Endothelial cell of umbilical vein (primary cell): ENCODE measurements at regions not wholly inside any gene's neighbourhood (a gene's known extent, or its start where the extent isn't known, plus 50 kb on each side); places are given as distances from the start of the nearest gene placed in this dataset.

ENCODE experiments used
- BruUV-seq: library from RNA; stranded (reverse); fragments of 400-500 nt; replicated peaks from 2 replicates; lab custom pipeline; 2021; lab: Mats Ljungman, UMichigan
- CTCF ChIA-PET: fragments of 300-600, 350-600 bp; sonication (Branson Sonifier 250); formaldehyde crosslinking; loops from one replicate; lab custom pipeline; 2021; ENCODE audit warnings: antibody characterized with exemption, inconsistent platforms; lab: Charles Lee
- POLR2A ChIA-PET: fragments of 300-600, 350-600 bp; sonication (Branson Sonifier 250); formaldehyde crosslinking; loops from one replicate; lab custom pipeline; 2021; ENCODE audit warnings: antibody characterized with exemption, inconsistent platforms; lab: Charles Lee
- DNase-seq: peaks from one replicate; pipeline ENCODE4 v3.0.0-alpha.2; 2011; ENCODE audit warnings: low read depth, low spot score
- FAIRE-seq: peaks from 2 replicates; lab custom pipeline; 2011; peaks lifted over from hg19 to GRCh38; lab: Jason Lieb, UNC
- H2AFZ ChIP-seq: 2 replicates; pipeline ENCODE4 v1.6.0; 2012; ENCODE audit warnings: low read depth, low read length, control low read depth, inconsistent platforms
- H3K27ac ChIP-seq: 2 replicates; pipeline ENCODE4 v1.5.1; 2011; ENCODE audit warnings: low read depth, mild to moderate bottlenecking, control low read depth, low read length, moderate library complexity; ENCODE audit not compliant: insufficient read depth
- H3K27me3 ChIP-seq, 2 experiments: 2 replicates each; pipeline versions ENCODE4 v1.6.0 to v1.6.1; 2011; ENCODE audit warnings: low read length in 2 of 2, mixed read lengths in 1 of 2; ENCODE audit not compliant: control insufficient read depth in 2 of 2, insufficient read depth in 2 of 2
- H3K36me3 ChIP-seq, 2 experiments: 2 replicates in 1 of 2; 3 replicates in 1 of 2; pipeline ENCODE4 v1.5.1; 2011; ENCODE audit warnings: low read length in 2 of 2, mild to moderate bottlenecking in 1 of 2, moderate library complexity in 1 of 2; ENCODE audit not compliant: control insufficient read depth in 2 of 2, insufficient read depth in 2 of 2; ENCODE audit errors: extremely low read depth in 1 of 2
- H3K4me1 ChIP-seq: 3 replicates; pipeline ENCODE4 v1.5.1; 2011; ENCODE audit warnings: mild to moderate bottlenecking, low read length; ENCODE audit not compliant: control insufficient read depth, insufficient read depth; ENCODE audit errors: extremely low read depth
- H3K4me2 ChIP-seq: 2 replicates; pipeline ENCODE4 v1.6.1; 2011; ENCODE audit warnings: low read length, control low read depth, mixed read lengths; ENCODE audit not compliant: insufficient read depth
- H3K4me3 ChIP-seq, 3 experiments: fragments of 200-600 bp in 1 of 3; sonication (generic), shearing (Covaris generic) in 1 of 3; replicated peaks in 1 of 3; 2 replicates each; pipeline ENCODE4 v1.5.1; 2011 to 2016; ENCODE audit warnings: control low read depth in 3 of 3, low read length in 3 of 3, mild to moderate bottlenecking in 2 of 3, inconsistent platforms in 1 of 3, low read depth in 1 of 3, moderate library complexity in 1 of 3; ENCODE audit not compliant: insufficient read depth in 1 of 3
- H3K79me2 ChIP-seq: 2 replicates; pipeline ENCODE4 v1.6.0; 2012; ENCODE audit warnings: low read length, inconsistent platforms; ENCODE audit not compliant: control insufficient read depth, insufficient read depth
- H3K9ac ChIP-seq: replicated peaks from 2 replicates; pipeline ENCODE3; 2011; ENCODE audit warnings: low read length, control low read depth; ENCODE audit not compliant: insufficient read depth; ENCODE audit errors: extremely low read depth
- H3K9me1 ChIP-seq: replicated peaks from 3 replicates; pipeline ENCODE4 v1.6.0; 2011; ENCODE audit warnings: mild to moderate bottlenecking, low read length; ENCODE audit not compliant: control insufficient read depth, insufficient read depth; ENCODE audit errors: extremely low read depth
- H3K9me3 ChIP-seq: replicated peaks from 2 replicates; pipeline ENCODE4 v1.5.1; 2012; ENCODE audit warnings: low read length, inconsistent platforms; ENCODE audit not compliant: control insufficient read depth, insufficient read depth
- H4K20me1 ChIP-seq: replicated peaks from 2 replicates; pipeline ENCODE3; 2011; ENCODE audit warnings: mild to moderate bottlenecking, low read length; ENCODE audit not compliant: control insufficient read depth, insufficient read depth; ENCODE audit errors: extremely low read depth
- EZH2 ChIP-seq: IDR thresholded peaks from 2 replicates; pipeline ENCODE4 v1.6.1; 2012; ENCODE audit warnings: borderline replicate concordance, low read depth, mild to moderate bottlenecking, moderate library complexity, low read length, inconsistent platforms; ENCODE audit not compliant: severe bottlenecking
- FOS ChIP-seq: IDR thresholded peaks from 2 replicates; pipeline ENCODE4 v1.6.1; 2011; ENCODE audit warnings: mild to moderate bottlenecking, low read length, moderate library complexity, borderline replicate concordance; ENCODE audit not compliant: insufficient read depth
- JUN ChIP-seq: IDR thresholded peaks from 2 replicates; pipeline ENCODE4 v1.6.1; 2011; ENCODE audit warnings: borderline replicate concordance, low read depth; ENCODE audit not compliant: insufficient read length, insufficient read depth
- POLR2A ChIP-seq: IDR thresholded peaks from 2 replicates; pipeline ENCODE4 v1.6.1; 2012; ENCODE audit warnings: low read depth, mild to moderate bottlenecking, control low read depth, low read length
- POLR2AphosphoS5 ChIP-seq: IDR thresholded peaks from 2 replicates; pipeline ENCODE4 v1.6.1; 2012; ENCODE audit warnings: low read depth, mild to moderate bottlenecking, control low read depth, low read length, moderate library complexity; ENCODE audit not compliant: insufficient read depth
- dilution Hi-C: fragments of 300-500 bp; cut with MboI; formaldehyde crosslinking; loops from one replicate; pipeline ENCODE4 v1.15.0; 2019; ENCODE audit warnings: low sequenced_read_pairs; ENCODE audit not compliant: extremely low pct_ligation_motif_present
- intact Hi-C: fragments of 100-400 bp; cut with micrococcal nuclease; formaldehyde crosslinking; loops from one replicate; pipeline ENCODE4 v1.10.0; 2022
- TF ChIP-seq, protein P1 (sequence below), 2 donors: IDR thresholded peaks; 1 replicate in 1 of 2; 2 replicates in 1 of 2; pipeline ENCODE4 v1.5.1; 2011; ENCODE audit warnings: low read length in 2 of 2, mild to moderate bottlenecking in 2 of 2, moderate library complexity in 2 of 2, control low read depth in 1 of 2, inconsistent platforms in 1 of 2, low read depth in 1 of 2; ENCODE audit not compliant: insufficient read depth in 1 of 2; ENCODE audit errors: extremely low read depth in 1 of 2
- TF ChIP-seq, protein P2 (sequence below): IDR thresholded peaks from 2 replicates; pipeline ENCODE4 v1.6.1; 2011; ENCODE audit not compliant: insufficient read depth, insufficient read length

DNA sequence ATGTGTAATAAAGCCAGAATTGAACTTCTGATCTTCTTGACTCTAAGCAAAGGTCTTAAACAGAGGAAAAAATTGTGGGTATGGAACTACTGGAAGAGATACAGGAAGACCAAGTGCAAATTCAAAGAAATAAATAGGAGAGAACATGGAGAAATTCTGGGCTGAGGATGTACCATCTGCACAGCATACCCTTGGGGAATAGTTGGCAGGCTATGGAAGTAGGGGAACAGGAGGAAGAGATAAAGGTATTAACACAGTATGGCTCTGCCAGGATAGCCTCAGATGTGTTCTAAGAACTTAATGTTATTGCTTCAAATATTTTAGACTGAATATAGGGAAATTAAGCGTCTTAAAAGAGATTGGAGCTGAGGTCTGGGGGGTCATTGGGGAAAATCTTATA lies 485.4 kb downstream of the CNTN3 start:
- Histone ChIP-seq H3K36me3 (no peaks in the 10 kb centered on the region), H3K27ac (no peak overlapping the region), H3K9me1 (no peaks in the 10 kb centered on the region), H2AFZ (no peak overlapping the region), H3K9me3 (no peaks in the 10 kb centered on the region), H3K27me3 (no peaks in the 10 kb centered on the region), H3K4me3 (no peak overlapping the region), H3K9ac (no peak overlapping the region), H3K79me2 (no peaks in the 10 kb centered on the region), H3K4me2 (no peak overlapping the region), H3K4me1 (no peaks in the 10 kb centered on the region), H4K20me1 (no peaks in the 10 kb centered on the region)
- intact Hi-C loops: no loop called here
- ChIA-PET CTCF (no interaction called here), POLR2A (no interaction called here)
- DNase-seq: no peak
- dilution Hi-C loops: no loop called here
- TF ChIP-seq POLR2AphosphoS5 (no peak), FOS (no peak), EZH2 (no peak), JUN (no peak), POLR2A (no peak)
- TF ChIP-seq, protein P1, sequence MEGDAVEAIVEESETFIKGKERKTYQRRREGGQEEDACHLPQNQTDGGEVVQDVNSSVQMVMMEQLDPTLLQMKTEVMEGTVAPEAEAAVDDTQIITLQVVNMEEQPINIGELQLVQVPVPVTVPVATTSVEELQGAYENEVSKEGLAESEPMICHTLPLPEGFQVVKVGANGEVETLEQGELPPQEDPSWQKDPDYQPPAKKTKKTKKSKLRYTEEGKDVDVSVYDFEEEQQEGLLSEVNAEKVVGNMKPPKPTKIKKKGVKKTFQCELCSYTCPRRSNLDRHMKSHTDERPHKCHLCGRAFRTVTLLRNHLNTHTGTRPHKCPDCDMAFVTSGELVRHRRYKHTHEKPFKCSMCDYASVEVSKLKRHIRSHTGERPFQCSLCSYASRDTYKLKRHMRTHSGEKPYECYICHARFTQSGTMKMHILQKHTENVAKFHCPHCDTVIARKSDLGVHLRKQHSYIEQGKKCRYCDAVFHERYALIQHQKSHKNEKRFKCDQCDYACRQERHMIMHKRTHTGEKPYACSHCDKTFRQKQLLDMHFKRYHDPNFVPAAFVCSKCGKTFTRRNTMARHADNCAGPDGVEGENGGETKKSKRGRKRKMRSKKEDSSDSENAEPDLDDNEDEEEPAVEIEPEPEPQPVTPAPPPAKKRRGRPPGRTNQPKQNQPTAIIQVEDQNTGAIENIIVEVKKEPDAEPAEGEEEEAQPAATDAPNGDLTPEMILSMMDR (IDR thresholded peaks at IDR 0.05; ENCODE audit: extremely low read depth in 1 of 2, insufficient read depth in 1 of 2, low read depth in 1 of 2, low read length in 2 of 2): no peak
- TF ChIP-seq, protein P2, sequence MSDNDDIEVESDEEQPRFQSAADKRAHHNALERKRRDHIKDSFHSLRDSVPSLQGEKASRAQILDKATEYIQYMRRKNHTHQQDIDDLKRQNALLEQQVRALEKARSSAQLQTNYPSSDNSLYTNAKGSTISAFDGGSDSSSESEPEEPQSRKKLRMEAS: no peak
- BruUV-seq: no TSS peak
- no peak for FAIRE-seq

- Histone ChIP-seq H3K9ac (no peak overlapping the region), H3K27ac (no peak overlapping the region), H2AFZ (no peak overlapping the region), H3K79me2 (no peaks in the 10 kb centered on the region), H3K9me3 (no peaks in the 10 kb centered on the region), H3K4me1 (no peaks in the 10 kb centered on the region), H3K4me3 (no peak overlapping the region), H3K27me3 (no peaks in the 10 kb centered on the region), H3K4me2 (no peak overlapping the region), H3K36me3 (no peaks in the 10 kb centered on the region), H3K9me1 (no peaks in the 10 kb centered on the region), H4K20me1 (no peaks in the 10 kb centered on the region)
- intact Hi-C loops: no loop called here
- BruUV-seq: no TSS peak
- dilution Hi-C loops: no loop called here
- FAIRE-seq: no peak
- TF ChIP-seq POLR2AphosphoS5 (no peak), POLR2A (no peak)
- TF ChIP-seq, protein P1 (IDR thresholded peaks at IDR 0.05; ENCODE audit: extremely low read depth in 1 of 2, insufficient read depth in 1 of 2, low read depth in 1 of 2, low read length in 2 of 2): no peak
- ChIA-PET POLR2A (no interaction called here), CTCF (no interaction called here)
- no peak for DNase-seq
These were observed 487.2 kb downstream of the CNTN3 start for GRCh38 chr3:74127256-74127655.
